ENCODE measurements at regions not wholly inside any gene's neighbourhood (a gene's known extent, or its start where the extent isn't known, plus 50 kb on each side); places are given as distances from the start of the nearest gene placed in this dataset.
A peak's percentile ranks its signal among the peaks of the same experiment; 100 is the strongest.
"Not testable (repeated sequence)": the region's sequence is repeated elsewhere in the genome, so short reads cannot be mapped to it uniquely, and the experiment has no call there.

DNA sequence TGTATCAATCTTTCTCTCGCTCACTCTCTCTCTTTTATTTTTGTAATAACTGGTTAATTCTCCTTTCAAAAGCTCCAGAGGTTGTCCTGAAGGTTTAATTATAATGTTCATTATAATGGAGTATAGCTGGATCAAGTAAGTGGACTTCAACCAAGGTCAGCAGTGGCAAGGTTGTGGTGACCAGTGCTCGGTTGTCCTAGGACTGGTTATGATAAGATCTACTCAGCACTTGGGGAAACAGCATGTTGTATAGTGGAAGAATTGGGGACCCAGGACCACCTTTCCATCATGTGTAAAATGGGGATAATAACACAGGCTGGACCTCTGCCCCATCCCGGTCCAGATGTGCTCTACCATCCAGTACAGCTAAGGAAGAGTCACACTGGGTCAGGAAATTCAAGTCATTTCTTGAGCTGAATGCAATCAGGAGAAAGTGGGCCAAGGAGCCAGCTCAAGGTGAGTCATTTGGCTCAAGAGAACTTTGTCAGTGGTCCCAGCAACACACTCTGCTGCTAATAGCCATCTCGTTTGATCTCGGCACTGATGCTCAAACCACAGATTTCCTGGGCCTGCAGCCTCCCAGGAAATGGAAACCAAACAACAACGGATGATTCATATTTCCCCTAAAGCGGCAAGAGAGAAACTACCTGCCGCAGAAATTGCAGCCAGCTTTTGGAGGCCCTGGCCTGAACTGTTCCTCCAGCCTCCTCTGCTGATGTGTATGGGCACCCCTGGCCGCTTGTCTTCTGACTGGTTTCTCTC lies 123.6 kb upstream of the RBPJ start (continued):
- TF ChIP-seq ZSCAN29 (IDR thresholded peaks at IDR 0.05) (no peak), RUNX3 (IDR thresholded peaks at IDR 0.05; ENCODE audit: low read length) (peak; percentile 99), FOXM1 (IDR thresholded peaks at IDR 0.05; ENCODE audit: low read depth, low read length) (peak; percentile 90), SMC3 (IDR thresholded peaks at IDR 0.05; ENCODE audit: borderline replicate concordance, low read length) (no peak; the same call in 1 of the 2 replicates), EP300 (IDR thresholded peaks at IDR 0.05; ENCODE audit: borderline replicate concordance in 1 of 2, control insufficient read depth in 1 of 2, low read depth in 2 of 2, low read length in 2 of 2) (peak; percentile 49 to 50; a peak in 2 of 4 replicates), ZNF274 (IDR thresholded peaks at IDR 0.05; ENCODE audit: insufficient read depth, insufficient read length) (no peak), MEF2A (IDR thresholded peaks at IDR 0.05; ENCODE audit: insufficient read depth, low read depth, low read length) (peak; percentile 72), TCF7 (IDR thresholded peaks at IDR 0.05; ENCODE audit: borderline replicate concordance) (peak; percentile 96), PAX5 (IDR thresholded peaks at IDR 0.05; ENCODE audit: borderline replicate concordance, low read depth, low read length) (peak; percentile 92; the same call in 1 of the 2 replicates), MYB (IDR thresholded peaks at IDR 0.05; ENCODE audit: borderline replicate concordance, low read depth, low read length) (no peak), CREM (IDR thresholded peaks at IDR 0.05; ENCODE audit: low read depth) (peak; percentile 85), ZNF622 (IDR thresholded peaks at IDR 0.05) (no peak), CREB1 (IDR thresholded peaks at IDR 0.05; ENCODE audit: low read depth) (peak; percentile 74), USF1 (IDR thresholded peaks at IDR 0.05; ENCODE audit: borderline replicate concordance, extremely low read length, insufficient read depth, low read depth, low read length) (no peak), ETV6 (conservative IDR thresholded peaks at IDR 0.05 in 1 of 2, IDR thresholded peaks at IDR 0.05 in 1 of 2; ENCODE audit: borderline replicate concordance in 1 of 2, low read depth in 1 of 2) (peak in 1 of 2 experiments; percentile 100; a peak in 2 of 4 replicates), CBX5 (IDR thresholded peaks at IDR 0.05; ENCODE audit: low read depth) (peak; percentile 99), ZNF207 (IDR thresholded peaks at IDR 0.05; ENCODE audit: borderline replicate concordance) (no peak), POLR2A (IDR thresholded peaks at IDR 0.05; ENCODE audit: low read depth, low read length) (no peak), IKZF2 (IDR thresholded peaks at IDR 0.05) (peak; percentile 88 to 91)

GRCh38 chr4:26198931-26199330 lies 121.9 kb upstream of the RBPJ start:
- FAIRE-seq; H3K79me2 ChIP-seq (ENCODE audit: control insufficient read depth, insufficient read depth, low read length); H4K20me1 ChIP-seq (ENCODE audit: control insufficient read depth, insufficient read depth); H3K36me3 ChIP-seq (ENCODE audit: control insufficient read depth in 2 of 2, insufficient read depth in 2 of 2, low read length in 1 of 2); DNase-seq (ENCODE audit: low read depth, low spot score); H3K27me3 ChIP-seq (replicated peaks in 1 of 2; ENCODE audit: control insufficient read depth in 2 of 2, insufficient read depth in 2 of 2, low read length in 1 of 2); H3K4me2 ChIP-seq (ENCODE audit: control insufficient read depth, insufficient read depth); H3K9ac ChIP-seq (ENCODE audit: control insufficient read depth, insufficient read depth, low read length); H3K9me3 ChIP-seq (replicated peaks; ENCODE audit: control insufficient read depth, insufficient read depth, low read length); BruUV-seq (replicated peaks); H2AFZ ChIP-seq (ENCODE audit: control insufficient read depth, low read depth, low read length); H3K4me3 ChIP-seq; in situ Hi-C loops (cut with MboI); H3K27ac ChIP-seq (ENCODE audit: control insufficient read depth, insufficient read depth); ATAC-seq: not testable (repeated sequence)
- ChIA-PET POLR2A (interaction anchor here (0.6 kb wide), 1 partner anchor 101 kb away, joined by 10 read pairs; no protein-coding TSS in a partner anchor), RAD21 (ENCODE audit: unreplicated experiment) (interaction anchor here (0.6 to 1.4 kb wide), 2 partner anchors 120 to 123 kb away, joined by 3 to 9 read pairs; no protein-coding TSS in a partner anchor), SMC1A (ENCODE audit: uncharacterized antibody, unreplicated experiment) (interaction anchor here (1.4 kb wide), 2 partner anchors 12 to 22 kb away, joined by 3 read pairs; no protein-coding TSS in a partner anchor), CTCF (interaction anchor here (0.8 kb wide), 1 partner anchor 126 kb away, joined by 3 read pairs; no protein-coding TSS in a partner anchor)
- intact Hi-C loops (cut with micrococcal nuclease; ENCODE audit: unreplicated experiment), result loop anchor here (5.0 kb wide), 1 partner anchor 208 kb away; no protein-coding TSS in a partner anchor
- peaks cover 23% of the 10 kb centered on the region for H3K4me1 ChIP-seq (ENCODE audit: control insufficient read depth, insufficient read depth, low read length)
- 98% methylated on average over 8 of the region's 8 CpGs for WGBS (ENCODE audit: insufficient coverage, insufficient replicate concordance, low lambda C conversion rate, missing lambda C conversion rate)
